ENCODE measurements at regions not wholly inside any gene's neighbourhood (a gene's known extent, or its start where the extent isn't known, plus 50 kb on each side); places are given as distances from the start of the nearest gene placed in this dataset.
"Not testable (repeated sequence)": the region's sequence is repeated elsewhere in the genome, so short reads cannot be mapped to it uniquely, and the experiment has no call there.

DNA sequence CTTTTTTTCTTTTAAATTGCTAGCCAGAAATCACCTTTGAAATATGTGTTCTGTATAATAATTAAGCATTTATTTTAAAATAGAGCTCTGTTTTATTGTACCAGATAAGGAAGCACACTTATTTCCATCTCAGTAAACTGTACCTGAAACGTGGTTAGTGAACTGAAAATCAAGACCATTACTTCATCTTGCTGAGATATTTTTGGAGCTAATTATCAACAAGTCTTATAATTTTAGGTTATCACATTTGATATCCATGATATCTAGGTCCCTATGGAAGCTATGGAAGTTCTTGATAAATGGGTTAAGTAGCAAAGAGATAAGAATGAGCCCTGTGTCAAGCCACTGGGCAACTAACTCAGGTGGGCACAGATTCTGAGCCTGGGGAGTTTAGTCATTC lies 187.2 kb downstream of the NFKBIZ start:
- no peak for DNase-seq (ENCODE audit: low read depth)

GRCh38 chr3:102037209-102037608 lies 187.9 kb downstream of the NFKBIZ start:
- no peak for DNase-seq (ENCODE audit: low read depth)

- DNase-seq (ENCODE audit: low read depth) = no peak
These were observed 188.5 kb downstream of the NFKBIZ start for GRCh38 chr3:102037791-102038190.

- DNase-seq (ENCODE audit: low read depth) = no peak
These were observed 189.3 kb downstream of the NFKBIZ start for GRCh38 chr3:102038477-102039142.

- DNase-seq (ENCODE audit: low read depth) = not testable (repeated sequence)
These were observed 190.8 kb downstream of the NFKBIZ start for GRCh38 chr3:102040144-102040543.

DNA sequence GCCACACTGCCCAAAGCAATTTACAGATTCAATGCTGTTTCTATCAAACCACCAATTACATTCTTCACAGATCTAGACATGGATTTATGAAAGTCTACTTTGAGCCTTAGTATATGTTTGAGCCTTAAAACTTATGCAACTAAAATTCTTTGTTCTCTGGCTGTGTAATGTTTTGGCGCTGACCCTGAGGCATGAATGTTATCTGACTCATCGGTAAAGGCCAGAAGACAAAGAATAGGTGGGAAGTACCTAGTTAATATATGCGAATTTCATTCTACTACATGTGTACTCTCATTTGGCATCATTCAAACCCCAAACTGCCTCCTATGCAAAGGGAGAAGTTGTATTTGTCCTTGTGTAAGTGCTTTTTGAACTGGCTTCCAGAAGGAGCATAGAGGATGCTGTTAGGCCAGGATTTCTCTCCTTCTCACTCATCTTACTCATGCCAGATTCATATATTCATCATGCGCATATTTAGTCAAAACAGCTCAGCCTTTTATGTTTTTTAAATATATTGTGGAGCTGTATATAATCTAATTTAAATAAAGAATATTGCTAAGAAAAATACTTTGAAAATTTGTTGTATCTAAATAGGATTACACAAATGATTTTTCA lies 204.2 kb downstream of the NFKBIZ start:
- no peak for DNase-seq (ENCODE audit: low read depth)

DNA sequence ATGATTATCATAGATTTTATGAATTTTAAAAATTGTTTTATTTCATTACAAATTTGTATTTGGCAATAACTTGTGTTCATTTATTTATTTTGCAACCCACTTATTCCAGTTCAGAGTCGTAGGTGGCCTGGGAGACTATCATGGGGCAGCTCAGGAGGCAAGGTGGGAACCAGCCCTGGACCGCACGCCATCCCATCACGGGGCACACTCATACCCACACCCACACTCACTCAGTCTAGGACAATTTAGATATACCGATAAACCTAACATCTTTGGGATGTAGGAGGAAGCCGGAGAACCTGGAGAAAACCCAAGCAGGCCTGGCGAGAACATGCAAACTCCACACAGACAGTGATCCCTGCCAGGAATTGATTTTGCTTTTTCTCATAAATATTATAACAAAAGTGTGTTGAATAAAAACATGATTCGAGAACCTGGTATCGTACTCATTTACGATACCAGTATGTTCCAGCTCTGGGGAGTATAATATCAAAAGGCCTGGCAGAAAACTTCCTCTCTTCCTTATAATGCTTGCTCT lies 205.3 kb downstream of the NFKBIZ start:
- no peak for DNase-seq (ENCODE audit: low read depth)

DNA sequence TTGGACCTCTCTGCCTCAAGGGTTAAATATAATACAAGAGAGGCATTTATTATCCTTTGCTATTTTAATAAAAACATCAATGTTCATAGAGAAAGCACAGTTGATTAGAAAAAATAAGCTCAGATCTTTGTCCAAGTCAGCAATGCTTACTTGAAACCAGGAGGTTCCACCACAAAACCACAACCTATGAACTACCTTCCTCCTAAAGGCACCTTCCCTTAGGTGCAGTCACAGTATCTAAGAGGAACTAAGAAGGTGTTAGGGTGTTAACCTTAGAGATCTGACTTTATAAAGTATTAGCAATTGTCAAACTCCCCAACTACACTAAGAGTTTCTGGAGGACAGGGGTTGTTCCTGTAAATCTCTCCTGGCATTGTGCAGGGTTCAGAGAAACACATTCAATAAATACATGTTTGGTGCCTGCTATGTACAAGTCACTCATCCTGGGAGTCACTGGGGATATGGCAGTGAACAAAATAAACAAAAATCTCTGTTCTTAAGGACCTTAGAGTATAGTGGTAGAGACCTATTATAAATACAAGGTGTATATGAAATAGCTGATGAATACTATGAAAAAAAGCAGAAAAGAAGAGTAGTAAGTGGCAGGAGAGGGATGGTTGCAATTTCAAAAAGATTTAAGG lies 208.6 kb downstream of the NFKBIZ start:
- peak; percentile 7 for DNase-seq (ENCODE audit: low read depth)

DNA sequence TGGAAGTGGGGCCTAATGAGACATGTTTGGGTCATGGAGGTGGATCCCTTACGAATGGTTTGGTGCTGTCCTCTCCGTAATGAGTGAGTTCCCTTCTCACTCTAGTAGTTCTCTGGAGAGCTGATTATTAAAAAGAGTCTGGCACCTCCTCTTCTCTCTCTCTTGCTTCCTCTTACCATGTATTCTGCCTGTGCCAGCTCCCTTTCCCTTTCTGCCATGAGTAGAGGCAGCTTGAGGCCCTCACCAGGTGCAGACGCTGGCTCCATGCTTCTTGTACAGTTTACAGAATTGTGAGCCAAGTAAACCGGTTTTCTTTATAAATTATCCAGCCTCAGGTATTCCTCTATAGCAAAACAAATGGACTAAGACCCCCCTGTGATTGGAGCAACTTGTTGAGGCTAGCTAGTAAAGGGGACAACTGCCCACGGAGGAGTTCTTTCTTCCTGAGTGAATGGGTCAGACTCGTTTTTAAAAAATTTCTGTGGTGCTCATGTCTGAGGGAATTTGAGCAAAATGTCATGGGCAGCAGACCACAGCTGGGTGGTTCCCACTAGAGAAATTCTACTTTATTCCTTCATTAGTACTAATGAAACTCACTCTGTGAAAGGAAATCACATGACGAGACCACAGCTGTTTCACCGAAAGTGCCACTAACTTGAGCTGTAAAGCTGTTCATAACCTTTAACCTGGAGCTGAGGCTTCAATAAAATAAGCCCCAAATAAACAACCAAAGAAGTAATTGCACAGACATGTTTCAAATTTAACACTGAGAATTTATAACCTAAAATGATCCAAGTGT lies 210.0 kb downstream of the NFKBIZ start:
- peak; percentile 19 for DNase-seq (ENCODE audit: low read depth)

DNA sequence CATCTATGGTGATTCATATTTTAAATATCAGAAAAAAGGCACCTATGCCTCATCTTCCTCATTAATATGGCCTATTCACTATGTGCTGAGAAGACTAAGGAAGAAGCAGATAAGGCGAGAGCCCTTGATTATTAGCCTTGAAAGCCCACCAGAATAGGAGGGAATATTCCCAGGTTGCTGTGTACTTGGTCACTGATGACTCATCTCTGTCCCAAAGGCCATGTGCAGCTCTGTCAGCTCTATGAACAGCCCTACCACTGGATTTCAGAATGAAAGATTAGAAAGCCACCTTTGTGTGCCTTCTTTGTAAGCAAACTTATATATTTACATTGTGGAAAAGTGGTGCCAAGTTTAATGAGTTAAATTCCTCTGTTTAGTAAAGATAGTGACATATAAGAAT lies 211.5 kb downstream of the NFKBIZ start:
- DNase-seq (ENCODE audit: low read depth) = no peak

DNA sequence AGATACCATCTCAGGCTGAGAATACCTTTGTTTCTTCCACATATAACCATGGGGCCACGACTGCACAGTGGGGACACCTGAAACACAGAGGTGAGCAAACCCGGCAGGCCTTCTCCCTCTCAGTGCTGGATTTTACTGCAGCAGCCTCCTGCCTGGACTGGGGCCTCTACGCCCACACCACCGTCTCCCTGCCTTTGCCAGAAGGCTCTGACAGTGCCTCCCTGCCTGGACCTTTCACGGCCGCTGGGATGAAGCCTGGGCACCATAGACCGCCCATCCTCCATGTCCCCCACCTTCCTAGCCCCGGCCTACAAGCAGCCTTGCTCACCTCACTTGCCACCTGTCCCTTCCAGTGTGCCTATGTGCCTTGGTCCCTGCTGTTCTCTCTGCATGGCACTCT lies 214.3 kb downstream of the NFKBIZ start:
- no peak for DNase-seq (ENCODE audit: low read depth)

DNA sequence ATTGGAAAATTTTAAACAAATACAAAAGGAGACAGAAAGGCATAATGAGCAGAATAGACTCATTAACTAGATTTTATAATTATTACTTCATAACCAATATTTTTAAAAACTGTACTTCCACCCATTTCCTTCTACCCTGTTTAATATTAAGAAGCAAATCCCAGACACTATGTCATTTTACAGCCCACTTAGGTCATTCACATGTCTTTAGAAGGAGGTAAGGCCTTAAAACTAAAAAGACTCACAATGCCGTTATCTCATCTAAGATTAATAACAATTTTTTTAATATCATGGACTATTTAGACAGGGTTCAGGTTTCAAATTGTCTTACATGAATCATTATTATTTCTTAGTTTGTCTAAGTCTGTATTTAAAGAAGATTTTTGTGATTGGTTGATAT lies 217.2 kb downstream of the NFKBIZ start:
- no peak for DNase-seq (ENCODE audit: low read depth)

DNA sequence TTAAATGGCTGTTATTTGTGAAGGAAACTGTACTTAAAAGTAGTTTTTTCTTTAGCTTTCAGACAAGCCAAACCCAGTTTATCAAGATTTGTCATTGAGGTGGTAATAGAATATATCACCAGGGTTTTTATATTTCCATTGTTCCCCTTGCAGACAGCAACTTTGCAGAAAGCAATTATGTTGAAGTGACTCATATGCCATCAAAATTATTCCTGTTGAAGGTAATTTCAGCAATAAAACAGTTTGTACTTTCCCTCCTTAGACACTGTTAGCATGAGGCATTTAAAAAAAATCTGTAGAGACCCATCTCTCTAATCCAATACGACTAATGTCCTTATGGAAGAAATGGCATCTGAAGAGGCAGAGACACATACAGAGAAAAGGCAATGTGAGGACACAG lies 219.0 kb downstream of the NFKBIZ start:
- no peak for DNase-seq (ENCODE audit: low read depth)

GRCh38 chr3:102068736-102069135 lies 219.4 kb downstream of the NFKBIZ start:
- no peak for DNase-seq (ENCODE audit: low read depth)

DNA sequence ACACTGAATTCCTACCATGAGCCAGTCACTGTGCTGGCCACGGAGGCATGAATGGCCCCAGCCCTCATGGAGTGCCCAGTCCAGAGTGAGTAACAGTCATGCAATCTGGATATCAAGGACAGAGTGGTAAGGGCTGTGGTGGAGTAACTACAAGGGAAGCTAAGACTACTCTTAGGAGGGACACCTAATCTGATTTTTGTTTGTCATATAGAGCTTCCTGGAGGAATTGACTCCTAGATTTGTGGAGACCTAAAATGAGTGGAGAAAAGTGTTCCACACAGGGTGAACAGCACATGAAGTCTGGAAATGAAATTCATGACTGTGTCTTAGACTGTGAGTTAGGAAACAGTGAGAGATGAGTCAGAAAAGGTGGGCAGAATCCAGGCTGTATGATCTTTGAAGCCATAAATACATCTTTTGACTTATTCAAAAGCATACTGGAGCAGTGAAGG lies 219.9 kb downstream of the NFKBIZ start:
- DNase-seq (ENCODE audit: low read depth) = no peak

DNA sequence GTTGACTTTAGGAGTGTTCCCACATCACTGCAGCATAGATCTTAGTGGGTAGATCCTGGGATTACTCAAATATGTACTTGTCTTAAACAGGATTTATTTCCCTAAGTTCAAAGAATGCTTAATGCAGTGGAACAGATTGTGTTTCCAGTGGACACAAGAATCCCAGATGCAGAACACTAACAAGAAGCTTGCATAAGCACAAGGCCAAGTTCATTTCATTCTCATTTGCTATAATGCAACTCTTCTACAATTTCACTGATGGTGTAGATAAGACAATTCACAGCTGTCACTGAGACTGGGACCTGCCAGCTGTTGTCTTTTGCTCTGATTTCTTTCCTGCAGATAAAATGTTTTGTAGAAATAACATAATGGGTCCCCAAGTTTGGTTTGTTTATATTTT lies 225.6 kb downstream of the NFKBIZ start:
- DNase-seq (ENCODE audit: low read depth) = no peak

DNA sequence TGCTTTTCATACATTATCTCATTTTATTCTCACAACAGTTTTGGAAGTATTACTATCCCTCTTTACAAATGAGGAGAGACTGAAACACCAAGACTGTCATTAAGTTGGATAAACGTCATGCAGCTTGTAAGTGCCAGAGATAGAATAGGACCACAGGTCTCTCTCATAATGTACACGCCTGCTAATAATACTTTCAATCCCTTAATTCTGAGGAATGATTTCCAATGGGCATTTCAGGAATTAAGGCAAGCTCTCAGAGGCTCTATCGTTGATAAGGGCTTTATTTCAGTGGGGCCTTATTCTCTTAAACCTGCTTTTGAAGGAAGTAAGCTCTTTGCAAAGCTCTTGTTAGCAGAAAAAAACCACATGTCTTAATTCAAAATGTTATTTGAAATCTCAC lies 229.1 kb downstream of the NFKBIZ start:
- no peak for DNase-seq (ENCODE audit: low read depth)

DNA sequence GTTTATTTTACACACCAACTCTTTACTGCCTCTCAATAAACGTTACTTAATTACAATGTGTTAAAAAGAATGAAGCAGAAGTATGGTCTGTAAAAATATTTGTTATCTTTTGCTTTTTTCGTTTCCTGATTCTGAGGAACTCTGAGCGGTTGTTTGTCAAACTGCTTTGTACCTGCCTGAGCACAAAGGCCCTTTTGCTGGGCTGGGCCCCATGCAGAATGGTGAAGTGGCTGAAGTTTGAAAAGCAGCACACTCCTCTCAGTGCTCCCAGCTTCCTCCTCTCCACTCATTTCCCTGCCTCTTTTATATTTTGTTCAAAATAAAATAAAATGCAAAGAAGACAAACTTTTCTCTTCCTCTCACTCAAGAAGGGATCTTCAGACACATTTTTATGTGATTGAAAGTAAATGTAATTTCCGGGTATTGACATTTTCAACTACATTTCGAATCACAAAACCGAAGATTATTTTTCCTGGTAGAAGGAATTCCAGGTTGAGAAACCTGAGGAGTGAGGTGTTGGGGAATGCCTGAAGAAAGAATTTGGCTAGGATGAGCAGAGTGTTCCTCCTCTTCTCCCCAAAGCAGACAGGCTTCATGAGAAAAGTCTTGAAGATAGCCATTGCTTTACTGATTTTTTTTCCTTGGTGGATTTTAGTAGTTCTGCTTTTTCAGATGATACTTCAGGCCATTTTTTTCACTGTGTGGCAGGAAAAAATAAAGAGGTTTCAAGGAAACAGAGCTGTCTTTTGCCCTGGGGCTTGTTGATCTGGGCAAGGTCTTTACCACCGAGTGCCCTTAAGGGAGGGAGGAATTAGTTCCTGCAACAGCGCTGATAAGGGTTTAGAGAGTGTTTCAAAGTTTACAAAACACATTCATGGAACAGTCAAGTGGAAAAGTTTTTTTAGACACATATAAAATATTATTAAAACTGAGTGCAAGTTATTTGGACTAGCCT lies 229.8 kb downstream of the NFKBIZ start:
- no peak for DNase-seq (ENCODE audit: low read depth)

DNA sequence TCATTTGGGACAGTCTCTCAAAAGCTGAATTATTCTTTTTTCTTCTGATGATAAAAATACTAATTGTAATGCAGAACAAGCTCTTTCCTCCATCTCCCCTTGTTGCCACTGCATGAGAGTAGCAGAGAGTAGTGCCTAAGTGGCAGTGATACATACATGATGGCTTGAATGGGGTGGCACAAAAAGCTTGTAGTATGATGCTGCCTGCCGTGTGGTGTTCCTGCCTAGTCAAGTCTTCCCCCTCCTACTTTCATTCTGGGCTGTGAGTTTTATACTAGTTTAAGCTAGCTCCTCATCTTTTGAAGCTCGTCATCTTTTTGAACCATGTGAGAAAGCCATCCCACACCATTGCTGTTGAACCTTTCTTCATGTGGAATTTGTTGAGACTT lies 230.5 kb downstream of the NFKBIZ start:
- DNase-seq (ENCODE audit: low read depth) = peak; percentile 17

GRCh38 chr3:102081572-102082289 lies 232.4 kb downstream of the NFKBIZ start:
- DNase-seq (ENCODE audit: low read depth) = no peak

- DNase-seq (ENCODE audit: low read depth) = no peak
These were observed 234.2 kb downstream of the NFKBIZ start for GRCh38 chr3:102083473-102083872.
